Body of pancreas (tissue), 4 donors: ENCODE measurements at regions not wholly inside any gene's neighbourhood (a gene's known extent, or its start where the extent isn't known, plus 50 kb on each side); places are given as distances from the start of the nearest gene placed in this dataset.
A peak's percentile ranks its signal among the peaks of the same experiment; 100 is the strongest.

Source experiments
- CTCF ChIP-seq, 7 experiments: fragments of 450-650 bp in 4 of 7; fragments of 200-600 bp in 3 of 7; sonication (generic) in 3 of 7; IDR thresholded peaks; one replicate each; pipeline ENCODE4 v1.5.1; 2016 to 2019; ENCODE audit warnings: antibody characterized with exemption in 7 of 7
- POLR2A ChIP-seq, 3 donors: fragments of 450-650 bp; IDR thresholded peaks; one replicate each; pipeline ENCODE4 v1.6.1; 2016; ENCODE audit warnings: antibody characterized with exemption in 3 of 3, mild to moderate bottlenecking in 2 of 3

- TF ChIP-seq CTCF (IDR thresholded peaks at IDR 0.05) (peak in 3 of 7 experiments; percentile 33 to 47 (median 41)), POLR2A (IDR thresholded peaks at IDR 0.05) (peak; percentile 53 to 88 (median 84))
These were observed 53.3 kb upstream of the ZNF527 start for GRCh38 chr19:37317403-37318209.
